Suprapubic skin (tissue), 4 donors: ENCODE measurements at regions not wholly inside any gene's neighbourhood (a gene's known extent, or its start where the extent isn't known, plus 50 kb on each side); places are given as distances from the start of the nearest gene placed in this dataset.
A peak's percentile ranks its signal among the peaks of the same experiment; 100 is the strongest.

Source experiments
- DNase-seq, 2 donors: peaks; one replicate each; pipeline ENCODE4 v3.0.0-alpha.2; 2019; ENCODE audit warnings: low spot score in 2 of 2
- H3K27ac ChIP-seq: fragments of 200-600 bp; sonication (generic); one replicate; pipeline ENCODE4 v1.5.1; 2019
- H3K27me3 ChIP-seq: fragments of 200-600 bp; sonication (generic); one replicate; pipeline ENCODE4 v1.5.1; 2019
- H3K36me3 ChIP-seq: fragments of 200-600 bp; sonication (generic); one replicate; pipeline ENCODE4 v1.5.1; 2019
- H3K4me1 ChIP-seq: fragments of 200-600 bp; sonication (generic); one replicate; pipeline ENCODE4 v1.5.1; 2019
- H3K4me3 ChIP-seq: fragments of 200-600 bp; sonication (generic); one replicate; pipeline ENCODE4 v1.5.1; 2019; ENCODE audit warnings: mild to moderate bottlenecking
- H3K9me3 ChIP-seq: fragments of 200-600 bp; sonication (generic); one replicate; pipeline ENCODE4 v1.5.1; 2019
- EP300 ChIP-seq: sonication (generic); formaldehyde crosslinking; IDR thresholded peaks from one replicate; pipeline ENCODE4 v1.6.1; 2017; ENCODE audit warnings: antibody characterized with exemption
- POLR2A ChIP-seq, 2 donors: fragments of 450-650 bp; IDR thresholded peaks; one replicate each; pipeline ENCODE4 v1.6.1; 2017; ENCODE audit warnings: antibody characterized with exemption in 2 of 2, mild to moderate bottlenecking in 2 of 2, moderate library complexity in 2 of 2
- POLR2AphosphoS5 ChIP-seq, 3 donors: sonication (generic); formaldehyde crosslinking; IDR thresholded peaks; one replicate each; pipeline ENCODE4 v1.6.1; 2017; ENCODE audit warnings: antibody characterized with exemption in 3 of 3
- WGBS: methylation state at CpG from one replicate; pipeline ENCODE4 v1.1.5; 2018; 5-methylcytosine and 5-hydroxymethylcytosine counted together
- TF ChIP-seq, protein P1 (sequence below), 2 donors: fragments of 200-600 bp in 1 of 2; fragments of 450-650 bp in 1 of 2; sonication (generic) in 1 of 2; IDR thresholded peaks; one replicate each; pipeline ENCODE4 v1.5.1; 2016 to 2019; ENCODE audit warnings: antibody characterized with exemption in 2 of 2, mild to moderate bottlenecking in 1 of 2, moderate library complexity in 1 of 2

DNA sequence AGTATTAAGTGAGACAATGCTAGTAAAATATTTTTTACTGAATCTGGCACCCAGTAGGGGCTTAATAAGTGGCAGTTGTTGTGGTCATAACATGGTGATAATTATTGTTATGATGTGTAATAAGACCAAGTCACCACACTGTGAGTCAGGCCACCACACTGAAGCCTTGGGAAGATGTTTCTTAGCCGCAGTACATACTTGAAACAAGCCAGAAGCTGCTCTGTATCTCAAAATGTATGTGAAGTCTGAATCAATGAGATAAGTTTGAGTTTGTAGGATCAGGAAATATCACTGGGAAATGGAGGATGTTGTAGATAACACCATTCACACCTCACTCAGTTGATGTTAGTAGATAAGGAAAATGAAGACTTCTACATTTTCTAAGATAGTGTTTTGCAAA lies 51.3 kb upstream of the PTPN3 start:
- WGBS, result 81% methylated on average over 1 of the region's 1 CpG
- H3K36me3 ChIP-seq, result no peaks in the 10 kb centered on the region
- peaks cover 11% of the 10 kb centered on the region for H3K9me3 ChIP-seq
- H3K4me1 ChIP-seq, result no peaks in the 10 kb centered on the region
- TF ChIP-seq EP300 (no peak), POLR2A (IDR thresholded peaks at IDR 0.05) (no peak), POLR2AphosphoS5 (IDR thresholded peaks at IDR 0.05) (no peak)
- TF ChIP-seq, protein P1, sequence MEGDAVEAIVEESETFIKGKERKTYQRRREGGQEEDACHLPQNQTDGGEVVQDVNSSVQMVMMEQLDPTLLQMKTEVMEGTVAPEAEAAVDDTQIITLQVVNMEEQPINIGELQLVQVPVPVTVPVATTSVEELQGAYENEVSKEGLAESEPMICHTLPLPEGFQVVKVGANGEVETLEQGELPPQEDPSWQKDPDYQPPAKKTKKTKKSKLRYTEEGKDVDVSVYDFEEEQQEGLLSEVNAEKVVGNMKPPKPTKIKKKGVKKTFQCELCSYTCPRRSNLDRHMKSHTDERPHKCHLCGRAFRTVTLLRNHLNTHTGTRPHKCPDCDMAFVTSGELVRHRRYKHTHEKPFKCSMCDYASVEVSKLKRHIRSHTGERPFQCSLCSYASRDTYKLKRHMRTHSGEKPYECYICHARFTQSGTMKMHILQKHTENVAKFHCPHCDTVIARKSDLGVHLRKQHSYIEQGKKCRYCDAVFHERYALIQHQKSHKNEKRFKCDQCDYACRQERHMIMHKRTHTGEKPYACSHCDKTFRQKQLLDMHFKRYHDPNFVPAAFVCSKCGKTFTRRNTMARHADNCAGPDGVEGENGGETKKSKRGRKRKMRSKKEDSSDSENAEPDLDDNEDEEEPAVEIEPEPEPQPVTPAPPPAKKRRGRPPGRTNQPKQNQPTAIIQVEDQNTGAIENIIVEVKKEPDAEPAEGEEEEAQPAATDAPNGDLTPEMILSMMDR (IDR thresholded peaks at IDR 0.05), result no peak
- H3K27ac ChIP-seq, result no peak overlapping the region
- no peak overlapping the region for H3K4me3 ChIP-seq
- DNase-seq, result no peak
- no peaks in the 10 kb centered on the region for H3K27me3 ChIP-seq

- Histone ChIP-seq H3K4me3 (no peak overlapping the region), H3K36me3 (no peaks in the 10 kb centered on the region), H3K27me3 (no peaks in the 10 kb centered on the region), H3K27ac (no peak overlapping the region), H3K9me3 (no peaks in the 10 kb centered on the region), H3K4me1 (peaks cover 18% of the 10 kb centered on the region)
- no peak for DNase-seq
- no peak for TF ChIP-seq EP300
- no peak for TF ChIP-seq POLR2AphosphoS5 (IDR thresholded peaks at IDR 0.05)
- no peak for TF ChIP-seq POLR2A (IDR thresholded peaks at IDR 0.05)
- TF ChIP-seq, protein P1 (IDR thresholded peaks at IDR 0.05), result no peak
Measured at GRCh38 chr9:109551651-109552050, 53.5 kb upstream of the PTPN3 start.

GRCh38 chr9:109555215-109555614 lies 57.1 kb upstream of the PTPN3 start:
- H3K9me3 ChIP-seq, result no peaks in the 10 kb centered on the region
- peak overlapping the region; percentile 78 for H3K27ac ChIP-seq
- peaks cover 35% of the 10 kb centered on the region for H3K4me1 ChIP-seq
- 35% methylated on average over 4 of the region's 4 CpGs for WGBS
- no peak for DNase-seq
- TF ChIP-seq, protein P1 (IDR thresholded peaks at IDR 0.05), result no peak
- TF ChIP-seq POLR2A (IDR thresholded peaks at IDR 0.05) (no peak), POLR2AphosphoS5 (IDR thresholded peaks at IDR 0.05) (no peak), EP300 (no peak)
- no peak overlapping the region for H3K4me3 ChIP-seq
- no peaks in the 10 kb centered on the region for H3K27me3 ChIP-seq
- H3K36me3 ChIP-seq, result no peaks in the 10 kb centered on the region

DNA sequence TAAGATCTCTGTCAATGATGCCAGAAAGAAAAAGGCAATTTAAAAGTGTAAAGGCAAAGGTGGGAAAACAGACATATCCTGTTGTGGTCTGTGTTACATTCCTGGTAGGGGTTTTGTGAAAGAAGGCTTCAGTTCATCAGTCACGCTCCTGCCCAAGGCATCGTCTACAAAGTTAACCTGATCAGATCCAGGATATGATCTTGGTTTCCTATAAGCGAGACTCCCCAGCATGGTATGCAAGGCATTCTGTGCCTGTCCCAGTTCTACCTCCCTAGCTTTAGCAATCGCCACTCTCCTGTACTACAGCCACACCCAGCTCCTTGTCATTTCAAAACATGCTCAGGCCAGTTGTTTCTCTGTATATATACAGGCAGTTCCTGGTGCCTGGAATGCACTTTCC lies 58.0 kb upstream of the PTPN3 start:
- no peaks in the 10 kb centered on the region for H3K9me3 ChIP-seq
- no peaks in the 10 kb centered on the region for H3K27me3 ChIP-seq
- no peak overlapping the region for H3K4me3 ChIP-seq
- H3K27ac ChIP-seq, result peak overlapping the region; percentile 78
- WGBS, result 31% methylated on average over 4 of the region's 4 CpGs
- DNase-seq, result no peak
- peaks cover 35% of the 10 kb centered on the region for H3K4me1 ChIP-seq
- TF ChIP-seq EP300 (no peak), POLR2AphosphoS5 (IDR thresholded peaks at IDR 0.05) (no peak), POLR2A (IDR thresholded peaks at IDR 0.05) (no peak)
- TF ChIP-seq, protein P1 (IDR thresholded peaks at IDR 0.05), result no peak
- H3K36me3 ChIP-seq, result no peaks in the 10 kb centered on the region

DNA sequence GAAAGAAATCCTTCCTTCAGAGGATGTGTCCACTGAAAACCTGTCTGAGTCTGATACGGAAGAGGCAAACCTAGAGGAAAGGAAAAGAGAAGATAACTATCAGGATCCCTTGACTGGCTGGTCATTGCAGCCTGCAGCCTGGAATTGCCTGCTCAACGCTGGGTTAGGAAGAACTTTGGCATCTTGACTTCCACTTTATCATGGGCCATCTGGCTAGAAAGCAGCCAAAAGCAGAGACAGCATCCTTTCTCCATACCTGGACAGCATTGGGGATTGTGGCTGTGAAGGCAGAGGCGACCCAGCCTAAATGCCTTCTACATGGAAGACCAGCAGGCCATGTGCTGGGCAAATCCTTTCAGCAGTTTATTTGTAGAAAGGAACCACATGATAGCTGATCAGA lies 58.7 kb upstream of the PTPN3 start:
- Histone ChIP-seq H3K36me3 (no peaks in the 10 kb centered on the region), H3K9me3 (no peaks in the 10 kb centered on the region), H3K4me3 (no peak overlapping the region), H3K27ac (peak overlapping the region; percentile 78), H3K27me3 (no peaks in the 10 kb centered on the region), H3K4me1 (peaks cover 35% of the 10 kb centered on the region)
- no peak for TF ChIP-seq EP300
- DNase-seq, result no peak
- WGBS, result 76% methylated on average over 3 of the region's 3 CpGs

DNA sequence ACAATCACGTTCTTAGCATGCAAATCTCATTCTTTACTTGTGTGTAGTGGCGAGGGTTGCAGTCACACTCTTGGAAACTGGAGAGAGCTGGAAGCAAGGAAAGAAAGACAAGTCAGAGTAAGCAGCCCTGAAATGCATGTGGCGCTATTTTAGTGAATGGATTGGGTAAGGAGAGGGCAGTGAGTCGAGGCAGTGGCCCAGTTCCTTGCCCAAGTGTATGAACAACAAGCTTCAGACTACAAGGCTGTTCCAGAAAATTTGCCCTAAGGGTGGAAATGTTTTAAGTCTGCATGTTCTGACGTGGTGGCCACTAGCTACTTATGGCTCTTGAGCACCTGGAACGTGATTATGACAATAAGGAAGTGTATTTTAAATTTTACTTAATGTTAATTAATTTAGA lies 59.4 kb upstream of the PTPN3 start:
- no peaks in the 10 kb centered on the region for H3K9me3 ChIP-seq
- H3K27me3 ChIP-seq, result no peaks in the 10 kb centered on the region
- TF ChIP-seq POLR2AphosphoS5 (IDR thresholded peaks at IDR 0.05), result no peak
- TF ChIP-seq, protein P1 (IDR thresholded peaks at IDR 0.05), result no peak
- no peak for TF ChIP-seq POLR2A (IDR thresholded peaks at IDR 0.05)
- no peak for TF ChIP-seq EP300
- 42% methylated on average over 6 of the region's 6 CpGs for WGBS
- H3K36me3 ChIP-seq, result no peaks in the 10 kb centered on the region
- peaks cover 35% of the 10 kb centered on the region for H3K4me1 ChIP-seq
- DNase-seq, result no peak
- H3K27ac ChIP-seq, result peak overlapping the region; percentile 78
- no peak overlapping the region for H3K4me3 ChIP-seq
